Loucy (cell line): ENCODE measurements at regions not wholly inside any gene's neighbourhood (a gene's known extent, or its start where the extent isn't known, plus 50 kb on each side); places are given as distances from the start of the nearest gene placed in this dataset.

Source experiments
- CTCF ChIP-seq: fragments of 200-600 bp; sonication (generic); conservative IDR thresholded peaks from 2 replicates; pipeline ENCODE4 v1.5.1; 2014; ENCODE audit warnings: mild to moderate bottlenecking, antibody characterized with exemption, low read length
- EZH2phosphoT487 ChIP-seq: fragments of 200-600 bp; IDR thresholded peaks from 2 replicates; pipeline ENCODE4 v1.6.1; 2018; ENCODE audit warnings: antibody characterized with exemption, mild to moderate bottlenecking, moderate library complexity, borderline replicate concordance

GRCh38 chr5:15320871-15321270 is 179.1 kb upstream of the FBXL7 start:
- no peak for TF ChIP-seq EZH2phosphoT487
- no peak for TF ChIP-seq CTCF
